ENCODE measurements at regions not wholly inside any gene's neighbourhood (a gene's known extent, or its start where the extent isn't known, plus 50 kb on each side); places are given as distances from the start of the nearest gene placed in this dataset.
"Not testable (repeated sequence)": the region's sequence is repeated elsewhere in the genome, so short reads cannot be mapped to it uniquely, and the experiment has no call there.

DNA sequence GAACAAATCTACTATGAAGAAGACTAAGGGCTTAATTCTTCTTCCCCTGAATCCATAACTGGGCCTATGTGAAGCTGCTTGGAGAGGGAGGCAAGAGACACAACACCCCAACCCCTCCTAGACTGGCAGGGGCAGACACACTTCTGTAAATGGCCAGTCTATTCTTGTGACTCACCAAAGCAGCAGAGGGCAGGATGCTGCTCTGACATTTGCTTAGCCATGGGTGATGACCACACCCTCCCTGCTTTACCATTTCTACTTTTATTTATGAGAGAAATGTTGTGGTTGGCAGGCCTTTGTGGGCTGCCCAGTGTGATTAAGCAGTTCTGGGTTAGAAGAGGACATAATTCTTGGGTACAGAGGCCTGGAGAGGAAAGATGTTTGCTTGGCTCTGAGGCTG, 189.8 kb upstream of the DPYD start:
- CTCF ChIA-PET: no interaction called here
- BruUV-seq (replicated peaks): no TSS peak

DNA sequence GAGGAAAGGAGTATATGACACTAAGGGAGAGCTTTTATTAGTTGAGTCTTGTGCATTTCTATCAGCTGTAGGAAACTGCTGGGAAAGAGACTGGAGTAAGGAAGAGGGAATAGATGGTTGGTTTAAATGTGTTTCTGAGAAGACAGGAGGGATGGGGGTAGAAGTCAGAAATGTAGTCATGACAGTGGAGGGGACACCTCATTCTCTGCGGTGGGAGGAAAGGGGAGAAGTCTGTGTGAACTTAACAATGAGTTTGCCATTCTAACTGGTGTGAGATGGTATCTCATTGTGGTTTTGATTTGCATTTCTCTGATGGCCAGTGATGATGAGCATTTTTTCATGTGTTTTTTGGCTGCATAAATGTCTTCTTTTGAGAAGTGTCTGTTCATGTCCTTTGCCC, 187.5 kb upstream of the DPYD start:
- not testable (repeated sequence) for DNase-seq (ENCODE audit: low spot score)

More for the DNA sequence above, 189.8 kb upstream of the DPYD start:
- Histone ChIP-seq H3K27ac (ENCODE audit: low read depth, low read length, poor library complexity, severe bottlenecking) (no peak overlapping the region), H3K4me1 (ENCODE audit: insufficient read depth, low read length, poor library complexity, severe bottlenecking) (no peaks in the 10 kb centered on the region), H3K36me3 (ENCODE audit: insufficient read depth, low read length, poor library complexity, severe bottlenecking) (no peaks in the 10 kb centered on the region), H3K27me3 (replicated peaks; ENCODE audit: insufficient read depth, low read depth, low read length, poor library complexity) (no peaks in the 10 kb centered on the region), H3K9me3 (ENCODE audit: low read depth, low read length, poor library complexity, severe bottlenecking) (peaks cover 13% of the 10 kb centered on the region), H3K4me3 (ENCODE audit: low read depth, low read length, poor library complexity, severe bottlenecking) (no peak overlapping the region)
- no peak for TF ChIP-seq EZH2 (IDR thresholded peaks at IDR 0.05; ENCODE audit: borderline replicate concordance, low read depth, low read length, poor library complexity, severe bottlenecking)
- TF ChIP-seq, protein P1, sequence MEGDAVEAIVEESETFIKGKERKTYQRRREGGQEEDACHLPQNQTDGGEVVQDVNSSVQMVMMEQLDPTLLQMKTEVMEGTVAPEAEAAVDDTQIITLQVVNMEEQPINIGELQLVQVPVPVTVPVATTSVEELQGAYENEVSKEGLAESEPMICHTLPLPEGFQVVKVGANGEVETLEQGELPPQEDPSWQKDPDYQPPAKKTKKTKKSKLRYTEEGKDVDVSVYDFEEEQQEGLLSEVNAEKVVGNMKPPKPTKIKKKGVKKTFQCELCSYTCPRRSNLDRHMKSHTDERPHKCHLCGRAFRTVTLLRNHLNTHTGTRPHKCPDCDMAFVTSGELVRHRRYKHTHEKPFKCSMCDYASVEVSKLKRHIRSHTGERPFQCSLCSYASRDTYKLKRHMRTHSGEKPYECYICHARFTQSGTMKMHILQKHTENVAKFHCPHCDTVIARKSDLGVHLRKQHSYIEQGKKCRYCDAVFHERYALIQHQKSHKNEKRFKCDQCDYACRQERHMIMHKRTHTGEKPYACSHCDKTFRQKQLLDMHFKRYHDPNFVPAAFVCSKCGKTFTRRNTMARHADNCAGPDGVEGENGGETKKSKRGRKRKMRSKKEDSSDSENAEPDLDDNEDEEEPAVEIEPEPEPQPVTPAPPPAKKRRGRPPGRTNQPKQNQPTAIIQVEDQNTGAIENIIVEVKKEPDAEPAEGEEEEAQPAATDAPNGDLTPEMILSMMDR (conservative IDR thresholded peaks at IDR 0.05; ENCODE audit: low read depth, low read length): no peak
- DNase-seq (ENCODE audit: low spot score): no peak
- intact Hi-C loops (cut with micrococcal nuclease; ENCODE audit: unreplicated experiment): loop anchor here (10.0 kb wide), 1 partner anchor 64 kb away; no protein-coding TSS in a partner anchor
- POLR2A ChIA-PET (ENCODE audit: low non-redundant PET): no interaction called here

DNA sequence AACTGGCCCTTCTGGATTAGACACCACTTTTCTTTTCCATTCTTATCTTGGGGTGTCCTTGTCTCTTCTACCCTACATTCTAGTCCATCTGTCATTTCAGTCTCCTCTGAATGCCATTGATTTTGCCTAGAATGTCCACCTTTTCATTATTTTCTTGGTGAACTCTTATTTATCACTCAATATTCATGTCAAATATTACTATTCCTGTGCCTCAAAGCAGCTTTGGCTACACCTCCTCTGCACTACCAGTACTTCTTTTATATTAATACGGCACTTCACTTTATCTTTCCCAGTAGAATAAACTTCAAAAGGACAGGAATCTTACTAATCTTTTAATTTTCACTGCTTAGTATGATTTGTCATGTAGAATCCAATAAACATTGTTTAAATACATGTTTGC, 186.4 kb upstream of the DPYD start:
- intact Hi-C loops (cut with micrococcal nuclease; ENCODE audit: unreplicated experiment): no loop called here
- no peaks in the 10 kb centered on the region for H3K27me3 ChIP-seq (replicated peaks; ENCODE audit: insufficient read depth, low read depth, low read length, poor library complexity)
- H3K27ac ChIP-seq (ENCODE audit: low read depth, low read length, poor library complexity, severe bottlenecking): no peak overlapping the region
- no peak for TF ChIP-seq EZH2 (IDR thresholded peaks at IDR 0.05; ENCODE audit: borderline replicate concordance, low read depth, low read length, poor library complexity, severe bottlenecking)
- TF ChIP-seq, protein P1 (conservative IDR thresholded peaks at IDR 0.05; ENCODE audit: low read depth, low read length): no peak
- no peak for DNase-seq (ENCODE audit: low spot score)
- H3K4me3 ChIP-seq (ENCODE audit: low read depth, low read length, poor library complexity, severe bottlenecking): no peak overlapping the region
- BruUV-seq (replicated peaks): no TSS peak
- peaks cover 29% of the 10 kb centered on the region for H3K4me1 ChIP-seq (ENCODE audit: insufficient read depth, low read length, poor library complexity, severe bottlenecking)
- ChIA-PET POLR2A (ENCODE audit: low non-redundant PET) (no interaction called here), CTCF (no interaction called here)
- no peaks in the 10 kb centered on the region for H3K36me3 ChIP-seq (ENCODE audit: insufficient read depth, low read length, poor library complexity, severe bottlenecking)
- peaks cover 13% of the 10 kb centered on the region for H3K9me3 ChIP-seq (ENCODE audit: low read depth, low read length, poor library complexity, severe bottlenecking)

More for the DNA sequence above, 187.5 kb upstream of the DPYD start:
- H3K4me3 ChIP-seq (ENCODE audit: low read depth, low read length, poor library complexity, severe bottlenecking); H3K27me3 ChIP-seq (replicated peaks; ENCODE audit: insufficient read depth, low read depth, low read length, poor library complexity); intact Hi-C loops (cut with micrococcal nuclease; ENCODE audit: unreplicated experiment); BruUV-seq (replicated peaks); H3K36me3 ChIP-seq (ENCODE audit: insufficient read depth, low read length, poor library complexity, severe bottlenecking); H3K27ac ChIP-seq (ENCODE audit: low read depth, low read length, poor library complexity, severe bottlenecking); POLR2A ChIA-PET (ENCODE audit: low non-redundant PET); CTCF ChIA-PET: not testable (repeated sequence)
- peaks cover 18% of the 10 kb centered on the region for H3K4me1 ChIP-seq (ENCODE audit: insufficient read depth, low read length, poor library complexity, severe bottlenecking)
- peaks cover 13% of the 10 kb centered on the region for H3K9me3 ChIP-seq (ENCODE audit: low read depth, low read length, poor library complexity, severe bottlenecking)

DNA sequence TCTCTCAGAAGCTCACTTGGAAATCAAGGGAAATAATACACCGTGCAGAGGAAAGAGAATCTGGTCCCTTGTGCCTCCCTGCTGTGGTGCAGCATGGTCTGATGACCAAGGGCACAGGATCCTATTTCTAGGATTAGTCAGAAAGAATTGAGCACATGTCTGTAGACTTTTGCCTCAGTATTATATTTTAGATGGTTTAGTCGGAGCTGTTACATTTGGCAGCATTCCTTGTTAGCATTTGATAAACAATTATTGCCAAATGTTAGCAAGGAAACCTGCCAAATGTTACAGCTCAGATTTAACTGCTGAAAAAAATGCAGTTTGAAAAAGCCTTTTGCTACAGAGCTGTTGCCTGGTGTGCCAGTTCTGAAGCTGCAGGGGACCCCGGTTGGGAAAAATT, 183.5 kb upstream of the DPYD start:
- no peak overlapping the region for H3K27ac ChIP-seq (ENCODE audit: low read depth, low read length, poor library complexity, severe bottlenecking)
- CTCF ChIA-PET: interaction anchor here (1.0 kb wide), 1 partner anchor 364 kb away, joined by 4 read pairs; no protein-coding TSS in a partner anchor
- peak; percentile 48 for DNase-seq (ENCODE audit: low spot score)

More for the DNA sequence above, 183.5 kb upstream of the DPYD start:
- Histone ChIP-seq H3K27me3 (replicated peaks; ENCODE audit: insufficient read depth, low read depth, low read length, poor library complexity) (no peaks in the 10 kb centered on the region), H3K4me1 (ENCODE audit: insufficient read depth, low read length, poor library complexity, severe bottlenecking) (peaks cover 39% of the 10 kb centered on the region), H3K4me3 (ENCODE audit: low read depth, low read length, poor library complexity, severe bottlenecking) (no peak overlapping the region), H3K36me3 (ENCODE audit: insufficient read depth, low read length, poor library complexity, severe bottlenecking) (no peaks in the 10 kb centered on the region), H3K9me3 (ENCODE audit: low read depth, low read length, poor library complexity, severe bottlenecking) (peaks cover 13% of the 10 kb centered on the region)
- POLR2A ChIA-PET (ENCODE audit: low non-redundant PET): no interaction called here
- TF ChIP-seq, protein P1 (conservative IDR thresholded peaks at IDR 0.05; ENCODE audit: low read depth, low read length): no peak
- TF ChIP-seq EZH2 (IDR thresholded peaks at IDR 0.05; ENCODE audit: borderline replicate concordance, low read depth, low read length, poor library complexity, severe bottlenecking): no peak
- intact Hi-C loops (cut with micrococcal nuclease; ENCODE audit: unreplicated experiment): no loop called here
- BruUV-seq (replicated peaks): no TSS peak

Measured in A673 (cell line).